T-cell (primary cell): ENCODE measurements at regions not wholly inside any gene's neighbourhood (a gene's known extent, or its start where the extent isn't known, plus 50 kb on each side); places are given as distances from the start of the nearest gene placed in this dataset.

Source experiments
- ATAC-seq, 4 experiments: fragments of 200-7000 bp in 3 of 4; fragments of 150-1000 bp in 1 of 4; cut with Tn5 transposase; replicated peaks in 1 of 4; 1 replicate in 3 of 4; 2 replicates in 1 of 4; pipeline ENCODE4 v1.10.0; 2021; ENCODE audit warnings: moderate library complexity in 3 of 4, mild to moderate bottlenecking in 2 of 4, moderate number of reproducible peaks in 1 of 4
- CTCF ChIA-PET, 2 donors: fragments of 300-600 bp; sonication (Branson Sonifier 250); formaldehyde crosslinking; loops; one replicate each; lab custom pipeline; 2022; ENCODE audit warnings: antibody characterized with exemption in 2 of 2; lab: Charles Lee
- POLR2A ChIA-PET, 2 donors: fragments of 300-600 bp; sonication (Branson Sonifier 250); formaldehyde crosslinking; loops; one replicate each; lab custom pipeline; 2022; ENCODE audit warnings: antibody characterized with exemption in 2 of 2; lab: Charles Lee
- DNase-seq, 35 experiments: peaks; one replicate each; pipeline versions ENCODE4 v3.0.0 to v3.0.0-alpha.2; 2013 to 2023
- H3K27ac ChIP-seq: one replicate; pipeline ENCODE4 v1.5.1; 2013; ENCODE audit warnings: low read length
- H3K27me3 ChIP-seq, 2 experiments: replicated peaks in 1 of 2; 1 replicate in 1 of 2; 2 replicates in 1 of 2; pipeline versions ENCODE4 v1.6.1 to v1.7.0; 2013; ENCODE audit warnings: low read length in 1 of 2, mixed read lengths in 1 of 2; ENCODE audit not compliant: control insufficient read depth in 2 of 2, insufficient read depth in 2 of 2; ENCODE audit errors: extremely low read depth in 1 of 2
- H3K36me3 ChIP-seq, 2 donors: 1 replicate in 1 of 2; 2 replicates in 1 of 2; pipeline versions ENCODE4 v1.6.1 to v1.7.0; 2013; ENCODE audit warnings: low read length in 1 of 2; ENCODE audit not compliant: control insufficient read depth in 2 of 2, insufficient read depth in 1 of 2; ENCODE audit errors: extremely low read depth in 1 of 2
- H3K4me1 ChIP-seq, 2 experiments: 1 replicate in 1 of 2; 2 replicates in 1 of 2; pipeline versions ENCODE4 v1.6.1 to v1.7.0; 2013; ENCODE audit warnings: low read length in 2 of 2, mixed read lengths in 1 of 2; ENCODE audit not compliant: insufficient read depth in 2 of 2, control insufficient read depth in 1 of 2; ENCODE audit errors: extremely low read depth in 1 of 2
- H3K4me3 ChIP-seq, 2 donors: 1 replicate in 1 of 2; 2 replicates in 1 of 2; pipeline versions ENCODE4 v1.5.1 to v1.7.0; 2013; ENCODE audit warnings: mild to moderate bottlenecking in 2 of 2, low read length in 1 of 2, moderate library complexity in 1 of 2; ENCODE audit not compliant: control insufficient read depth in 1 of 2; ENCODE audit errors: extremely low read depth in 1 of 2
- H3K9me3 ChIP-seq: 2 replicates; pipeline ENCODE4 v1.7.0; 2013
- H3K27ac Mint-ChIP-seq, 2 donors: one replicate each; pipeline ENCODE4 v1.8.0; 2020 to 2021; ENCODE audit warnings: mild to moderate bottlenecking in 2 of 2, mixed read lengths in 2 of 2
- H3K27me3 Mint-ChIP-seq, 2 donors: one replicate each; pipeline ENCODE4 v1.8.0; 2021 to 2022; ENCODE audit warnings: mixed read lengths in 2 of 2
- H3K36me3 Mint-ChIP-seq: one replicate; pipeline ENCODE4 v1.8.0; 2021; ENCODE audit warnings: mixed read lengths
- H3K4me1 Mint-ChIP-seq, 3 donors: one replicate each; pipeline ENCODE4 v1.8.0; 2020 to 2022; ENCODE audit warnings: mixed read lengths in 3 of 3, mild to moderate bottlenecking in 1 of 3
- H3K4me3 Mint-ChIP-seq, 3 donors: one replicate each; pipeline ENCODE4 v1.8.0; 2020 to 2022; ENCODE audit warnings: mild to moderate bottlenecking in 3 of 3, mixed read lengths in 3 of 3, moderate library complexity in 3 of 3
- H3K9me3 Mint-ChIP-seq, 3 donors: one replicate each; pipeline ENCODE4 v1.8.0; 2020 to 2022; ENCODE audit warnings: mixed read lengths in 3 of 3
- WGBS: methylation state at CpG from one replicate; pipeline ENCODE4 v1.1.5; 2013; ENCODE audit warnings: missing lambda C conversion rate; ENCODE audit not compliant: insufficient coverage; 5-methylcytosine and 5-hydroxymethylcytosine counted together

DNA sequence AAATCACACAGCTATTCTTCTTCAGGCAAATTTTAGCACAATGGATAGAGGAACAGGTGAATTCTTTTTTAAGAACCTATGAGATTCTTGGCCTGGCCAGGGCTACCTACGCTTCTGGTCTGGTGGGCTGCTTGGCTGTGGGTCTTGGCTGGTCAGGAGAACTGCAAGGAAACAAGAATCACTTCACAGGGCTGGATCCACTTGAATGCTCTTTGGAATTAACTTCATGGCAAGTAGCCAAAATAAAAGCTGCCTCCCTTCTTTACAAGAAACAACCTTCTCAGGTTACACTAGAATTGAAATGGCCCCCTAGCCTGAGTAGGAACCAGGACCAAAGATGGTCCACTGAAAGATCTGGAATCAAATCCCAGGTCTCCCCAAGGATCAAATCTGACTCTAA, 519.1 kb downstream of the IQCM start:
- H3K36me3 ChIP-seq, result no peaks in the 10 kb centered on the region
- ChIA-PET POLR2A (no interaction called here), CTCF (no interaction called here)
- no peak for DNase-seq
- H3K27ac ChIP-seq, result no peak overlapping the region
- ATAC-seq, result no peak
- WGBS, result 57% methylated on average over 1 of the region's 1 CpG
- Mint-ChIP-seq H3K4me1 (no peaks in the 10 kb centered on the region), H3K9me3 (no peaks in the 10 kb centered on the region), H3K4me3 (no peak overlapping the region), H3K36me3 (no peaks in the 10 kb centered on the region), H3K27ac (no peak overlapping the region), H3K27me3 (no peaks in the 10 kb centered on the region)
- no peaks in the 10 kb centered on the region for H3K4me1 ChIP-seq
- H3K9me3 ChIP-seq, result no peaks in the 10 kb centered on the region
- H3K4me3 ChIP-seq, result no peak overlapping the region
- no peaks in the 10 kb centered on the region for H3K27me3 ChIP-seq

DNA sequence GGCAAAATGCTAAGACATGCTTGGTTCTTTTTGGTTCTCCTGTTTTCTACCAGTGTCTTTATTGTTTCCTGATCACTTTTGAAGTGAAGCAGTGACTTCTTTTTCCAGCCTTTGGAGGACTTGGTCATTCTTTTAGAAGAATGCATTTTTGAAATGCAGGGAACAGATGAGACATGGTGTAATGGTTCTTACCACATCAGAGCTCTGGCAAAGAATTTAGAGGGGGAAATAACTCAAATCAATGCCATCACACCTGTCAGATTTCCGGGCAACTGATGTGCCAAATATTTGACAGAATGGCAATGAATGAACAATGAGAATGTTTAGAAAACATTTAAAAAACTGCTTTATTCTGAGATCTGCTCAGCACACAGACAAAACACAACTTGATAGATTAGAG, 519.6 kb downstream of the IQCM start:
- Mint-ChIP-seq H3K27me3 (no peaks in the 10 kb centered on the region), H3K4me3 (no peak overlapping the region), H3K27ac (no peak overlapping the region), H3K9me3 (no peaks in the 10 kb centered on the region), H3K36me3 (no peaks in the 10 kb centered on the region), H3K4me1 (no peaks in the 10 kb centered on the region)
- POLR2A ChIA-PET, result no interaction called here
- ATAC-seq, result no peak
- Histone ChIP-seq H3K36me3 (no peaks in the 10 kb centered on the region), H3K27ac (no peak overlapping the region), H3K4me1 (no peaks in the 10 kb centered on the region), H3K4me3 (no peak overlapping the region), H3K27me3 (no peaks in the 10 kb centered on the region), H3K9me3 (no peaks in the 10 kb centered on the region)
- CTCF ChIA-PET, result no interaction called here
- WGBS, result no CpG with 5 or more reads among the region's 1 CpG
- no peak for DNase-seq

DNA sequence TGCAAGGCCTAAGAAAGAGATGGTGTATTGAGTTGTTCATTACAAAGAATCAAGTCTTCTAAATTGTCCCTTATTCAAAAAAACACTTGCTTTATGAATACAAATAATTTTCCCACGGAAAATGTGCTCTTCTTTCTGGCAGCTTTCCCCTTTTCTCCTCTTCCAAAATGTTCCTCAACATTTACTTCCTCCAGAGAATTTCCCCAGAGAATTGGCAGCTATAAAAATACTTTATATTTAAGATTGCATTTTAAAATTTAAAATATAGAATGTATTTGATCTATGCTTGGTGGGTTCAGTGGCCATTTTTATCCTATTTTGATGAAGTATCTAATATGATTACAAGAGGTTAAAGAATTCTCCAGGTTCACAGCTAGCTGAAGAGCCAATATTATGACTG, 521.0 kb downstream of the IQCM start:
- DNase-seq (no peak), ATAC-seq (no peak)
- CTCF ChIA-PET, result no interaction called here
- Histone ChIP-seq H3K4me3 (no peak overlapping the region), H3K36me3 (no peaks in the 10 kb centered on the region), H3K27me3 (no peaks in the 10 kb centered on the region), H3K27ac (no peak overlapping the region), H3K9me3 (no peaks in the 10 kb centered on the region), H3K4me1 (no peaks in the 10 kb centered on the region)
- H3K4me1 Mint-ChIP-seq, result no peaks in the 10 kb centered on the region
- H3K27me3 Mint-ChIP-seq, result no peaks in the 10 kb centered on the region
- H3K36me3 Mint-ChIP-seq, result no peaks in the 10 kb centered on the region
- no peak overlapping the region for H3K4me3 Mint-ChIP-seq
- no peak overlapping the region for H3K27ac Mint-ChIP-seq
- no CpG with 5 or more reads among the region's 1 CpG for WGBS
- POLR2A ChIA-PET, result no interaction called here
- no peaks in the 10 kb centered on the region for H3K9me3 Mint-ChIP-seq

DNA sequence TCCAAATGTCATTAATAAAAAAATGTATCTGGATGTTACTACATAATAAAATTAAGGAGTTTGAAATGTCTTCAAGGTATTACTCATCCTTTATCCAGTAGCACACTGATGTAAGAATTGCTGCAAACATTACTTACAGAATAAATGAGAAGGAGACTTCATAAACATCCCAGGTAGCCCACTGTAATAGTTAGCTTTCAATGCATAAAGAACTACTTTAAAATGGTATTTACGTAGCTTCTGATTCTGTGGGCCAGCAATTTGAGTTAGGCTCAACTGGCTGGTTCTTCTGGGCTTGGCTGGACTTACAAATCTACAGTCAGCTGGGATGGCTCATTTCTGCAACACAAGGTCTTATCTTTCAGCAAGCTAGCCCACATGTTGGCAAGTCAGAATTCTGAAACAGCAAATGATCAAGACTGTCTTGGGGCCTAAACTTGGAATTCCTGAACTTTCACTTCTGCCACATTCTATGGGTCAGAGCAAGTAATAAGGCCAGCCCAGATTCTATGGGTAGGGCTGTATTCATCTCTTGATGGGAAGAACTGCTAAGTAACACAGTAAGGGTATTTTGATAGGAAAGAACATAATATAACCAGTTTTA, 522.5 kb downstream of the IQCM start:
- Mint-ChIP-seq H3K27ac (no peak overlapping the region), H3K27me3 (no peaks in the 10 kb centered on the region), H3K4me3 (no peak overlapping the region), H3K36me3 (no peaks in the 10 kb centered on the region), H3K4me1 (no peaks in the 10 kb centered on the region), H3K9me3 (peaks cover 0 to under 1% (median 0%) of the 10 kb centered on the region in 3 donors)
- no peak overlapping the region for H3K27ac ChIP-seq
- WGBS, result 78% methylated on average over 1 of the region's 1 CpG
- no peak overlapping the region for H3K4me3 ChIP-seq
- POLR2A ChIA-PET, result no interaction called here
- CTCF ChIA-PET, result no interaction called here
- ATAC-seq (no peak), DNase-seq (no peak)
- no peaks in the 10 kb centered on the region for H3K4me1 ChIP-seq
- no peaks in the 10 kb centered on the region for H3K36me3 ChIP-seq
- H3K9me3 ChIP-seq, result no peaks in the 10 kb centered on the region
- no peaks in the 10 kb centered on the region for H3K27me3 ChIP-seq

DNA sequence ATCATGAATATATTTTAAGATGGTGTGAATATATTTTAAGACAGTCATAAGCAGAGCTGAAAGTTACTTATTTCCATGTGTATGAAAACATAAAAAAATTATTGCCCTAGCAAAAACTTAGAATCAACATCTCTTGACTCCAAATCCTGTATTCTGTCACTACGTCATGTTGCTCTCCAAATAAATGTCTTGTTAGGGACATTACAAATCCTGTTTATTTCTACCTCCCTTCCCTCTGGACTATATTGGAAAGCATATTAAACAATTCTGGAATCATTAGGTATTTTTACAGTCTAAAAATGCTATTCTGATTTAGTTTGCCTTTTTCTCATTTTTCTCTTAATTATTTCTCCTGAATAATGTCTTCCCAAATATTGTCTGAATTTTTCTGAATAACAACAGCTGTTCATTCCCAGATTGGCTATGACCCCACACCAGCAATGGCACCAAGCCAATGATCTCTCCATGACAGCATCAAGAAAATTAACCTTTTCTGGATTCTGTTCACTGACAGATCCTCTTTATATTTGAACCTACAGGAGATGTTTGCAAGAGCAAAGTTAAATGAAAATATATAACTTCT, 523.1 kb downstream of the IQCM start:
- ChIA-PET POLR2A (no interaction called here), CTCF (no interaction called here)
- DNase-seq, result no peak
- no peaks in the 10 kb centered on the region for H3K36me3 Mint-ChIP-seq
- H3K27me3 Mint-ChIP-seq, result no peaks in the 10 kb centered on the region
- H3K4me1 Mint-ChIP-seq, result no peaks in the 10 kb centered on the region
- Histone ChIP-seq H3K27ac (no peak overlapping the region), H3K4me1 (no peaks in the 10 kb centered on the region), H3K4me3 (no peak overlapping the region), H3K9me3 (no peaks in the 10 kb centered on the region), H3K27me3 (no peaks in the 10 kb centered on the region), H3K36me3 (no peaks in the 10 kb centered on the region)
- no CpG with 5 or more reads among the region's 1 CpG for WGBS
- H3K4me3 Mint-ChIP-seq, result no peak overlapping the region
- ATAC-seq, result no peak
- H3K27ac Mint-ChIP-seq, result no peak overlapping the region
- H3K9me3 Mint-ChIP-seq, result peaks cover 0 to 7% (median 0%) of the 10 kb centered on the region in 3 donors

DNA sequence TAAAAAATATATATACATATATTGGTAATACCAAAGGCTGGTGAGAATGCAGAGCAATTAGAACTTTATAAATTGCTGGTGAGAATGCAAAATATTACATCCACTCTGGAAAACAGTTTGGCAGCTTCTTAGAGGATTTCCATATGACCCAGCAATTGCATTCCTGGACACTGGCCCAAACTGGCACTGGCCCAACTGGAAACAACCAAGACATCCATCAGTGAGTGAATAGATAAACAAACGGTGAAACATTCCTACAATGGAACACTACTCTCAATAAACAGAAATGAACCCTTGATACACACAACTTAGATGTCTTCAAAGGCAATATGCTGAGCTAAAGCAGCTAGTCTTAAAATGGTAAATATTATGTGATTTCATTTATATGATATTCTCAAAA, 524.2 kb downstream of the IQCM start:
- Mint-ChIP-seq H3K27me3 (no peaks in the 10 kb centered on the region), H3K4me1 (no peaks in the 10 kb centered on the region), H3K9me3 (peaks cover 0 to 17% (median 0%) of the 10 kb centered on the region in 3 donors), H3K4me3 (no peak overlapping the region), H3K27ac (no peak overlapping the region), H3K36me3 (no peaks in the 10 kb centered on the region)
- Histone ChIP-seq H3K4me3 (no peak overlapping the region), H3K9me3 (no peaks in the 10 kb centered on the region), H3K27ac (no peak overlapping the region), H3K36me3 (no peaks in the 10 kb centered on the region), H3K27me3 (no peaks in the 10 kb centered on the region), H3K4me1 (no peaks in the 10 kb centered on the region)
- ATAC-seq (no peak), DNase-seq (no peak)
- CTCF ChIA-PET, result no interaction called here
- 40% methylated on average over 1 of the region's 1 CpG for WGBS
- POLR2A ChIA-PET, result no interaction called here

DNA sequence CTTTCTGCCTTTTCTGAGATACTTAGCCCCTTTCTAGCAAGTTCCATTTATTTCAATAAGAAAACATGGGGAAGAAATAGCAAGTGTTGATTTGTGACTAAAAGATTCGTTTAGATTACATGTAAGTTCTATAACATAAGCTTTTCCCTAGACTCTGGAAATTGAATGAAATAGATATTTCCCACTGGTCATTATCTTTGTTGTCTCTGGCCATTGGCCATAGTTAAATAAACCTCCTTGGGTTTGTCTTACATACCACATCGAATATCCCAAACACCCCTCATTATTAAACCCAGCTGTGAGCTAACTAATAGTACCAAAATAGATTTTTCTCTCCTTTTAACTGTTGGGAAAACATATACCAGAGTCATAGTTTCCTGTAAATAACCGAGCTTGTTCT, 534.8 kb downstream of the IQCM start:
- H3K4me1 Mint-ChIP-seq, result no peaks in the 10 kb centered on the region
- DNase-seq (no peak), ATAC-seq (no peak)
- H3K4me1 ChIP-seq, result no peaks in the 10 kb centered on the region
- CTCF ChIA-PET, result no interaction called here
- no peaks in the 10 kb centered on the region for H3K36me3 ChIP-seq
- no peak overlapping the region for H3K27ac ChIP-seq
- no peaks in the 10 kb centered on the region for H3K27me3 Mint-ChIP-seq
- H3K27me3 ChIP-seq, result no peaks in the 10 kb centered on the region
- H3K9me3 Mint-ChIP-seq, result no peaks in the 10 kb centered on the region
- H3K27ac Mint-ChIP-seq, result no peak overlapping the region
- H3K4me3 ChIP-seq, result no peak overlapping the region
- H3K4me3 Mint-ChIP-seq, result no peak overlapping the region
- POLR2A ChIA-PET, result no interaction called here
- no peaks in the 10 kb centered on the region for H3K36me3 Mint-ChIP-seq
- WGBS, result no CpG with 5 or more reads among the region's 3 CpGs
- H3K9me3 ChIP-seq, result no peaks in the 10 kb centered on the region
